HS-5 (cell line): ENCODE measurements at regions not wholly inside any gene's neighbourhood (a gene's known extent, or its start where the extent isn't known, plus 50 kb on each side); places are given as distances from the start of the nearest gene placed in this dataset.
"Not testable (repeated sequence)": the region's sequence is repeated elsewhere in the genome, so short reads cannot be mapped to it uniquely, and the experiment has no call there.

Experiments used
- DNase-seq: peaks from one replicate; pipeline ENCODE4 v3.0.0-alpha.2; 2012; ENCODE audit warnings: low read depth

DNA sequence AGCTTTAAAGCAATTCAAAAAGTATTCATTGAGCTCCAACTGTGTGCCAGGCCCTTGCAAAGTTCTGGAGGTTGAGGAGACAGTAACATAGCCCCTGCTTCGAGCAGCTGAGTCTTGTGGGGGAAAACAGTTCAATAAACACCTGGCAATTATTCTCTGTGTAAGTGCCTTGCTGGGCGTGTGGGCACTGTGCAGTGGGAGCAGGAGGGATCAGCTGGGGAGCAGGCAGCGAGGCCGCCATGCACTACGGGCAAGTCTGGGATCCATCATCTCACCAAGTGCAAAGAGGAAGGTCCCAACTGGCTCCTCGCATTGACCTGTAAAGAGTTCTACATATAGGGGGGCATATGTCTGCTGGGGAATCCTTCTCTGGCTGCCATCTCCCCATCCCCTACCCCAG is 342.2 kb upstream of the HS6ST1 start:
- no peak for DNase-seq

DNA sequence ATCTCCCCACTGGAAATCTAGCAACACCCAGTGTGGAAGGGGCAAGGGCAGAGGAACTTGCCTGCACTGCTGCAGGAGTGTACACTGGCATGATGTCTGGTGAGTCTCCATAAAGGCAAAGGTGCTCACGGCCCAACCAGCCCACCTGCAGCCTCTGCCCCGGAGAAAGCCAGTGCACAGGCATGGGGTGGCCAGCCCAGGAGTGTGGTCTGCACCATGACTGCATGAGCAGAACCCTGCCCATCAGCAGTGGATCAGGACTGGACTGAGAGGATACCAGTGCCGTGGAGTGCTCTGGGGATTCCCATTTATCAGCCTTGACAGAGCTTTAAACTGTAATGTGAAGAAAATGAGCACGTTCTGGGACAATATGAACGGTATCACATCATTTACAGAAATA is 342.6 kb upstream of the HS6ST1 start:
- DNase-seq, result no peak

DNA sequence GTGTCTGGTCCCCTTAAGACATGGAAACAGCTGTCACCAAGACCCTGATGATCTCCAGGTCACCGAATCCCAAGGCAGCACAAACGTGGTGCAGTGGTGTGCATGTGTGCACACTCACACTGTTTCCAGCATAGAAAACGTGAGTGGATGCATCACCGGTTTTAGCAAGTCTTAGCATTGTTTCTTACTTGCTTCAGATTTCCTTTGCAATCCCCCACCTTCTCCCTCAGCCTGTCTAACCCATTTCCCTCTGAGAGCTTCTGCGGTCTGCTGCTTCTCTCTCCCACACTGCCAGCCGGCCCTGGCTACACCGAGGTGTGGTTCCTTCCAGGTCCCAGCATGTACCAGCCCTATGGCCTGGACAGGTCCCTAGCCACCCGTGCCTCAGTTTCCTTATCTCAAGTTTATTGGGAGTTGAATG is 343.4 kb upstream of the HS6ST1 start:
- no peak for DNase-seq

DNA sequence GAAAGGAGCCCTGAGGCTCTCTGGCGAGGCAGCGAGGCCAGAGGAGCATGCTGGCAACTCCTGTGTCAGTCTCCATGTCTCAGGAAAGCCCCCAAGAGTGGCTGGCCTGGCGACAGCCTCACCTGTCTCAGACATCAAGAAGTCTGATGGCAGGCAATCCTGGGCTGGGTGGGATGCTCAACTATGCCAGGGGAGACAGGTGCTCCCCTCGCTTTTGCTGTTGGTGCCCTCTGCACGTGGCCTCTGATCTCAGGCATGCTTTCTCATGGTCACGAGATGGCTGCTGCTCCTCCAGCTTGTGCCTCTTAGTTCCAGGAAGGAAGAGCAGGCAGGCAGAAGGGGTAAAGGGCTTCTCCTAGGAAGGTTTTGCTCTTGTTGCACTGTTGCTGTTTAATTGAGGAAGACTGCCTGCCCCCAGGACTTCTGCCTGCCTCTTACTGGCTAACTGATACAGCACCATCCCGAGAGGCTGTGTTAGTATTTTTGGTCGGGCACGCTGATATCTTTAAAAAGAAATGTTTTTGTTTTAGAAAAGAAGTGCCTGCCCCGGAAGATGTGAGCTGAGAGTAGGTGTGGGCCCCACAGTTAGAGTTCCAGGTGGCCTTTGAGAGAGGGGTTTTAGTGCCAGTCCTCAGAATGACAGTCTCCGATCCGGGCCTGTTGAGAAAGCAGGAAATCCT is 344.8 kb upstream of the HS6ST1 start:
- no peak for DNase-seq

DNA sequence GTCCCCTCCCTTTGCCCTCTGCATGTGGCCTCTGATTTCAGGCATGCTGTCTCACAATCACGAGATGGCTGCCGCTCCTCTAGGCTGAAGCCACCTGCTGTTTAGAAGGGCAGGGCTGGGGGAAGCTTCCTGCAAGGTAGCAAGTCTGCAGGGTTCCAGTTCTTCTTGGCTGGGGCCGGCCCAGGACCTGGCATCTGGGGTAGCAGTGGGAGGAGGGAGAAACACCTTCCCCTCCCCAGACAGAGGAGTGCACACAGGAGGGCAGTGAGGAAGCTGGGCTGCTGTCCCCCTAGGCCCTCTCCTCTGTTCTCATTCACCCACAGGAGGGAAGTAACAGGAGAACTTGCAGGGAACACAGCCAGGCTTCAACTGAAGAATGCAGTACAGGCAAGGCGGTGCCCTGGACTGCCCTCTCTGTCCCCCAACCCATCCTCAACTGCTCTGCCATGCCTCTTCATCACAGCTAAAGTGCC is 345.9 kb upstream of the HS6ST1 start:
- DNase-seq, result no peak

DNA sequence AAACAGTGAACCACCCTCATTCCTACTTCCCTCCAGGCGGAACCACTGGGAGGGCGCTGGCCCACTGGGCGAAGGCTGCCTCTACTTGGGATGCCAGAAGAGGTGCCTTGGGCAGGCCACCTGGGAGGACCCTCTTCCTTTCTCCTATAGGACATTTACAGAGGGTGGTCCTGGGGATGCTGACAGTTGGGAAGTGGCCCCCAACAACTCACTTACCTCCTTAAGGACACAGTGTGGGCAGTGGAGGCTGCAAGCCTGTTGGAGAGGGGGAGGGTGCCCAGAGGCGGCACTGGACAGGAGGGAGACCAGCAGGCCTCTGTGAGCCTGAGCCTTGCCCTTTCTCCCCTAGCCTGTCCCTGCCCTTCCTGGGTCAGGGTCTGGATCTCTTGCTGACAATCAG is 346.4 kb upstream of the HS6ST1 start:
- DNase-seq, result no peak

DNA sequence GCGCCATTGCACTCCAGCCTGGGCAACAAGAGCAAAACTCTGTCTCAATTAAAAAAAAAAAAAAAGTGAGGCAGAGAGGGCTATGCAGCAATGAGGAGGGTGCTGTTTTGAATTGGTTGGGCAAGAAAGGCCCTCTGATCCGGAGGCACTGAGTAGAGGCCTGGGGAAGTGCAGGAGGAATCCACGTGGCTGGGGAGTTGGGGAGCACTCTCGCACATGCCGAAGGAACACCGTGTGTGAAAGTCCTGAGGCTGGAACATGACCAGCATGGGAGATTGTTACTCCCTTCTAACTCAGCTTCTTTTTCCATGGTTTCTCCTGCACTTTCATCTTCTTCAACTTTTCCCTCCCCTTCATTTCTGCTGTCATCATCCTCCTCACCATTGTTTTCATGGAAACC is 347.9 kb upstream of the HS6ST1 start:
- no peak for DNase-seq

DNA sequence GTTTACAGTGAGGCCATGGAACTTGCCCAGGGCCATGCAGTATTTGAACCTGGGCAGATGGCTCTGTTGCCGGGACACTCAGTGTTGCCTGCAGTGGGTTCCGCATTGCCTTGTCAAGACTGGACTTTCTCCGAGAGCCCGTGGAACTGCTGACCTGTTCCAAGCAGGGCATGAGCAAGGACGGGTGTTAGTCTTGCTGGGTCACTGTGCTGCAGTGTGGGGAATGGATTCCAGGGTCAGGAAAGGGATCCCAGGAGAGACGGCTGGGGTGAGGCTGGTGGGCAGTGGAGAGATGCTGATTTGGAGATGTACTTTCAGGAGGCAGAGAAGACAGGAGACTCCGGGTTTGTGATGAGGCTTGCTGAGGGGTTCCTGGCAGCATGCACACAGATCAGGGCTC is 348.7 kb upstream of the HS6ST1 start:
- DNase-seq, result no peak

DNA sequence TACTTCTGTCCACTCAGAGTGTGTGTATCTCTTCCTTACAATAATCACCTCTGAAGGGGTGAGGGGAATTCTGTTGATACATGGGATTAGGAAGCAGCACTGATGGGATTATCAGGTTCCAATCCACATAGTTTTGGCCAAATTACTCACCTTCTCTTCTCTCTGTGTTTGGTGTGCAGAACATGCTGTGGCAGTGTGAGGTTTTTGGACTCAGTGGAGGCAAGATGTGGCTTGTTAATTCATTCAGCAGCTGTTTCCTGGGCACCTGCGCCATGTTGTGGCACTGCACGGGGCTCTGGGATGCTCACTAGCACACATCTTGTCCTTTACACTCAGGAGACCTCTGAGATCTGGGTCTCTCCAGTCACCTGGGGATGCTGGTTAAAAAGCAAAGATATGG is 350.3 kb upstream of the HS6ST1 start:
- no peak for DNase-seq

DNA sequence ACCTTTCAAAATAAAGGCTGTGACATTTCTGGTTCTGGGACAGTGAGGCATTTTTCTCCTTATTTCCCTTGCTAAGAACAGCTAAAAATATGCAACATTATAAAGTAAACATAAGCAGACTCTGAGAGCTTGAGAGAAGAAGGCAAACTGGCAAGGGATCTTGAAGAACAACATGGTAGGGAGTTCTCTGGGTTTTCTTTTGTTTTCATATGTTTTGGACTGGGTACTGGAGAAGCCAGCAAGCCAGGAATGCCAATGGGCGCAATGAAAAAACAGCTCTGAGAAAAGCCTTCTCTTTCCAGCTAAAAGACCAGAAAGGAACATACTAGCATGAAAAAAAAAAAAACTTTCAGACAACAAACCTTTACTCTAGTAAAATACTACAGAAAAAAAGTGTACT is 351.4 kb upstream of the HS6ST1 start:
- DNase-seq, result no peak

DNA sequence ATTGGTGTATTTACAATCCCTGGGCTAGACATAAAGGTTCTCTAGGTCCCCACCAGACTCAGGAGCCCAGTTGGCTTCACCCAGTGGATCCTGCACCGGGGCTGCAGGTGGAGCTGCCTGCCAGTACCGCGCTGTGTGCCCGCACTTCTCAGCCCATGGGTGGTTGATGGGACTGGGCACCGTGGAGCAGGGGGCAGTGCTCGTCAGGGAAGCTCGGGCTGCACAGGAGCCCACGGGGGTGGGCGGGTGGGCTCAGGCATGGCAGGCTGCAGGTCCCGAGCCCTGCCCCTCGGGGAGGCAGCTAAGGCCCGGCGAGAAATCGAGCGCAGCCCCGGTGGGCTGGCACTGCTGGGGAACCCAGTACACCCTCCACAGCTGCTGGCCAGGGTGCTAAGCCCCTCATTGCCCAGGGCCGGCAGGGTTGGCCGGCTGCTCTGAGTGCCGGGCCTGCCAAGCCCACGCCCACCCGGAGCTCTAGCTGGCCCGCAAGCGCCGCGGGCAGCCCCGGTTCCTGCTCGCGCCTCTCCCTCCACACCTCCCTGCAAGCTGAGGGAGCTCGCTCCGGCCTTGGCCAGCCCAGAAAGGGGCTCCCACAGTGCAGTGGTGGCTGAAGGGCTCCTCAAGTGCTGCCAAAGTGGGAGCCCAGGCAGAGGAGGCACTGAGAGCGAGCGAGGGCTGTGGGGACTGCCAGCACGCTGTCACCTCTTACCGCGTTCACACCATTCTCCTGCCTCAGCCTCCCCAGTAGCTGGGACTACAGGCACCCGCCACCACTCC is 353.5 kb upstream of the HS6ST1 start:
- DNase-seq, result not testable (repeated sequence)

DNA sequence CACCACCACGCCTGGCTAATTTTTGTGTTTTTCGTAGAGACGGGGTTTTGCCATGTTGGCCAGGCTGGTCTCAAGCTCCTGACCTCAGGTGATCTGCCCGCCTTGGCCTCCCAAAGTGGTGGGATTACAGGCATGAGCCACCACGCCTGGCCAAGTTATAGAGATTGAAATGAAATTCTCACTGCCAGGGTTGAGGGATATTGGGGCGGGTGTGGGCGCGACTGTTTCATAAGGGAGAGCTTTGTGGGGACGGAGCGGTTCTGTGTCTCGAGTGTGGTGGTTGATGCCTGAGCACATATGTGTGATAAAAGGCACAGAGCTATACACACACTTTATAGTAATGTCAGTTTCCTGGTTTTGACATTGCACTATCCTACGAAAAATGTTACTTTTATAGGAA is 361.0 kb upstream of the HS6ST1 start:
- not testable (repeated sequence) for DNase-seq

DNA sequence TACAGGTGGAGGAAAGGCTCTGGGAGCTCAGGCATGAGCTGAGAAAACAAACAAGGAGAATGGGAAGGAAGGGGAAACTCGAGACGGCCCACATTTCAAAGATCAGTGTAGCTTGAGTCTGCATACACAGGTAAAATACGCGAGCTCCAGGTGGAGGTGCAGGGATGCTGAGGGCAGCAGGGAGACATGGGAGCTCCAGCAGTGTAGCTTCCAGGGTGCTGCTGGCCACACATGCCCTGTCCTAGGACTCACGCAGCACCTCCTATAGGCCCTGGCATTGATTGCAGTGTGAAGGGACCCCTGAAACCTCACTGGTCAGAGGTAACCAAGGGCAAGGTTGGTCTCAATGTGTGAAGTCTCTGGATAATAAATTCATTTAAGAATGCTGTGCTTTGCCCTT is 362.8 kb upstream of the HS6ST1 start:
- DNase-seq, result no peak

DNA sequence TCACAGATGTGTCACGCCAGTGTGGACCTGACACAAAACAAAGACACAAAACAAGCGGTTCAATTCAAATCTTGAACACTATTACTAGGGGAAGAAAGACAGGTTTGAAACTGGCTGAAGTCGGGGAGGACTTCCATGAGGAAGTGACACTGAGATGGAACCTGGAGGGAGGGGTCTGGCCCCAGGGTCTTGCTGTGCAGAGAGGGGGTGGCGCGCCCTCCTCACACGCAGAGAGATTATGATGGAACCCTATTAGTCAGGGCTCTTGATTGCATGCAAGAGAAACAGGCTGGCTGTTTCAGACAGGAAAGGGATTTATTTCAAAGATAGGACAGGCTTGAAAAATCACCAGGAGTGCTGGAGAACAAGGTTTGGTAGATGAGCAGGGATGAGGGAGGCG is 363.6 kb upstream of the HS6ST1 start:
- DNase-seq, result no peak

DNA sequence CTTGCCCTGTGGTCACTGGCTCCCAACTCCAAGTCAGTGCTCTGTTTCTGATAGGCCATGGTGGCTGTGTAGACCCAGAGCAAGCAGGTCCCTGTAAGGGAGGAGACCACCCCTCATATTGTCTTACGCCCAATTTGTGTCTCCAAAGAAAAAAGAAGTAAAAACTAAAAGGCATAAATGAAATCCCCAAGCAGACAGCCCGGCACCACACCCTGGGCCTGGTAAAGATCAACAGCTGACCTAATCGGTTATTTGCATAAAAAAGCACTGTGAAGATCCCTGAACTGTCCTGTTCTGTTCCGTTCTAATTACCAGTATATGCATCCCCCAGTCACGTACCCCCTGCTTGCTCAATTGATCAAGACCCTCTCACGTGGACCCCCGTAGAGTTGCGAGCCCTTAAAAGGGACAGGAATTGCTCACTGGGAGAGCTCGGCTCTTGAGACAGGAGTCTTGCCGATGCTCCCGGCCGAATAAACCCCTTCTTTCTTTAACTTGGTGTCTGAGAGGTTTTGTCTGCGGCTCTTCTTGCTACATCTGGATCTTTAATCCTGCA is 364.1 kb upstream of the HS6ST1 start:
- DNase-seq, result no peak

DNA sequence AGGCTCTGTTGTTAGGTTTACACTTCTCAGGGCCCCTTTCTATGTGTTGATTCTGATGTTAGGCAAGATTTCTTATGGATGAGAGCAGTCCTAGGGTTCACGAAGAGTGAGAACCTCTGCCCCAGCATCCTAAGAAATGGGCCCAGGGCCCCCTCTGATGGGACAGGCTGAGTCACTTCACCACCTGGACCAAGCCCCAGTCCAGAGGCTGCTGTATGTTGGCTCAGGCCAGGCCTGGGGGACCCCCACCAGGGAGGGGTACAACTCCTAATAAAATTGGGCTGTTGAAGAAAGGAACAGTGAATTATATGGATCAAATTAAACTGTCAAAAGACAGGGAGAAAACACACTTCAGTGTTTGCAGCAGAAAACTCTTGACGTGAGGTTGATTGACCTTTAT is 365.9 kb upstream of the HS6ST1 start:
- DNase-seq, result no peak

DNA sequence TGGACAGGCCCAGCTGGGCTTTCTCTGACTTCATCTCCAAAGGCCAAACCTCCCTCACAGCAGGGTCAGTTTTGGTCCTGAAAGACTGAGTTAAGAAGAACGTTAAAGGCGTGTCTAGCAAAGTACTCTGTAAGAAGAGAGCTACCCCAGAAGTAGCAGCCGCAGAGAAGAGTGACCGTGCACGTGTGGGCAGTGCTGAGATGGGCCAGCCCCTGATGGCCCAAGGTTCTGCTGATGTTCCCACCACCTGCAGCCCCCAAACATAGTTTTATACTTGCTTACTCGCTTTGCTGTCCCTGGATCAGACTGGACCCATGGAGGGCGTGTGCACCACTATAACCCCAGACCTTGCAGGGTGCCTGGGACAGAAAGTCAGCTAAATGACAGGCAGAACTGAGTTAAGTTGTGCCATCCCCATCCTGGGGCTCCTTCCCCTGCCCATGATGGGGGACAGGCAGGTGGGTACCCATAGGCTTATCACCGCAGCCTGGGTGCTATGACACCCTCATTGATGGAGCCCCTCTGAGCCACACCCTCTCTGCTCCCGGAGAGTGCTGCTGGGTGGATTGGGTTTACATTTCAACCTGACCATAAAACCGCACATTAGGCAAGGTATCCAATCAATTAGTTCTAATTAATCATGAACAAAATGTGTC is 367.3 kb upstream of the HS6ST1 start:
- no peak for DNase-seq

DNA sequence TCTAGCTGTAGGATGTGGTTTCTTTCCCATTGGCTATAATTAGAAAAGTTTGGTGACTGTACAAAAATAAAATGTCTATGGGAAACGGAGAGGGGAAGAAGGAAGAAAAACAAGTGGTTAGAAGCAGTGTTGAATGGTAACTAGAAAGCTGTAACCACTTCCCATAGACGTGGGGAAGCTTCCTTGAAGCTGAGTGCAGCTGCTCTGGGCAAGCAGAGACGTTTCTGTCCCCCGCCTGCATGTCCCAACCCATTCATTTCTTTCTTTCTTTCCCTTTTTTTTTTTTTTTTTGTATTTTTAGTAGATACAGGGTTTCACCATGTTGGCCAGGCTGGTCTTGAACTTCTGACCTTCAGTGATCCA is 367.8 kb upstream of the HS6ST1 start:
- no peak for DNase-seq

DNA sequence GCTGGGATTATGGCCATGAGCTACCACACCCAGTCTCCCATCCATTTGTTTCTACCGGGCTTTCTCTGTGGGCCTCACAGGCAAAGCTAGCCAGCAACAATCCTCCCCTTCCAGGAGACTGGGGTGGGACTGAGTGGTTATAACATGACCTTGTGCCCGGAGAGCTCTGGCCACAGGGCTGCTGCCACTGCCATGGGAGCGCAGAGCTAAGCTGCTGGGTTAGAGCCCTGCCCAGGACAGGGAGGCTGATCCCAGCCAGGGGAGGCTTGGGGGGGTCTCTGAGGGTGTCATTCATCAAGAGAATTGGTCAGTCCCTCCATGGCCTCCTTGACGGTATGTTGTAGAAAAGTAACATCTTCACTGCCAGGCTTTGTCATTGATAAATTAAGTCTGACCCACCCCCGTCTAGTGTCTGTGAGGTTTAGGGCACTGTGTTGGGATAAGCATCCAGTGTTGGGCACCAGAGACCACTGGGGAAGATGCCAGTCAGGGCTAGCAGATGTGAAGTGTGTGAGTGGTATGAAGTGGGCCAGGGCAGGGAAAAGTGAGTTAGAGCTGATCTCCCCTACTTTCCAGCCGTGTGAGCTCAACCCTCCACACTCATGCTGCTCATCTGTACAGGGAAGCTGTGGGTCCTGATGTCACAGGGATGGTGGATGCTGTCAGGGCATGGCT is 368.4 kb upstream of the HS6ST1 start:
- DNase-seq, result no peak

DNA sequence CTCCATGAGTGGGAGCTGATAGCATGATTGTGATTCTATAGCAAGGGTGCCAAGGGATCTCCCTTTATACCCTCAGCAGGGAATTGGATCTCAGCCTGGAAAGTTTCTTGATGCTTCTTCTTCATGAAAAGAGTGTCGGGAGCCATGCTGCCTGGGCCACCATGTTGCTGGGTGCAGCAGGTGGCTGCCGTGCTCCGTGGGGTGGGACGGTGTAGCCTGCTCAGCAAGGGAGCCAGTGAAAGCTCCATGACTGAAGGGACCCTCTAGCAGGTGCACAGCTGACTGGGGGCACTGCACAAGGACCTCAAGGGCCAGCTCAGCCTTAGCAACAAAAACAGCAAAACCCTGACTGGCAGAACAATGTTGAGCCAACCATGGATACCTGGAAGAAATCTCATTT is 368.9 kb upstream of the HS6ST1 start:
- no peak for DNase-seq

DNA sequence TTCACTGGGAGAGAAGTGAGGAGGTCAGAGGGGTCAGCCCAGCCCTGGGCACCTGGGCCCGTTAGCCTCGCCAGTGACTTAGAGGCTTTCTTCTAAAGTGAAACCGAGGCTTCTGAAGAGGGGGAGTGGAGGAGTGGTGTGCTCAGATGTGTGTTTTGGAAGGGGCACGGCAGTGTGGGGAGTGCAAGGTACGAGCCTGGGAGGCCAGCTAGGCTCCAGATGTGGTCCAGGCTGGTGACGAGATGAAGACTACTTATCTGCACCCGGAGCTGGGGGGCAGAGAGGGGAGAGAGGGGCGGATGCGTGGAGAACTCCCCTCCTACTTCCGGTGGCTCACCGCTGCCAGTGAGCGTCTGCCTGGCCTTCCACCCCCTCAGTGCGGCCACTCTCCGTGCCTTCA is 371.3 kb upstream of the HS6ST1 start:
- no peak for DNase-seq

DNA sequence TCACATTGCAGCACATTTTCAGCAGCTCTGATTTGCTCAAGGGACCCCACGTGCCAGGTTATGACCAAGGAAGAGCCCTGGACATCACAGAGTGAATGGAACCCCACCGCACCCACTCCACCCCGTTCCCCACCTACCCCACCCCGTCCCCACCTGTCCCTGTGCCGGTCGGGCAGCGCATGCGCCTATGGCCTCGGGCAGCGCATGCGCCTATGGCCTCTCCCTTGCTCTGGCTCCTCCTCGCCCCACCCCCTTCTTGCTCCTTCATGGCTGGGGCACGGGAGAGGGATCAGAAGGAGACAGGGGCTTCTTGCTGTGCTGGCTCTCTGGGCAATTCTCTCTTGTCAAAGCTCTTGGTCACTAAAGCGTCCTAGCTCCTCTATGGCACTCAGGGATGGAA is 371.8 kb upstream of the HS6ST1 start:
- DNase-seq, result no peak
